HG03196 (cell line): ENCODE measurements at regions not wholly inside any gene's neighbourhood (a gene's known extent, or its start where the extent isn't known, plus 50 kb on each side); places are given as distances from the start of the nearest gene placed in this dataset.

Source experiments
- ATAC-seq: cut with Tn5 transposase; IDR thresholded peaks from one replicate; pipeline ENCODE4 v1.9.1; 2021; ENCODE audit not compliant: unreplicated experiment

DNA sequence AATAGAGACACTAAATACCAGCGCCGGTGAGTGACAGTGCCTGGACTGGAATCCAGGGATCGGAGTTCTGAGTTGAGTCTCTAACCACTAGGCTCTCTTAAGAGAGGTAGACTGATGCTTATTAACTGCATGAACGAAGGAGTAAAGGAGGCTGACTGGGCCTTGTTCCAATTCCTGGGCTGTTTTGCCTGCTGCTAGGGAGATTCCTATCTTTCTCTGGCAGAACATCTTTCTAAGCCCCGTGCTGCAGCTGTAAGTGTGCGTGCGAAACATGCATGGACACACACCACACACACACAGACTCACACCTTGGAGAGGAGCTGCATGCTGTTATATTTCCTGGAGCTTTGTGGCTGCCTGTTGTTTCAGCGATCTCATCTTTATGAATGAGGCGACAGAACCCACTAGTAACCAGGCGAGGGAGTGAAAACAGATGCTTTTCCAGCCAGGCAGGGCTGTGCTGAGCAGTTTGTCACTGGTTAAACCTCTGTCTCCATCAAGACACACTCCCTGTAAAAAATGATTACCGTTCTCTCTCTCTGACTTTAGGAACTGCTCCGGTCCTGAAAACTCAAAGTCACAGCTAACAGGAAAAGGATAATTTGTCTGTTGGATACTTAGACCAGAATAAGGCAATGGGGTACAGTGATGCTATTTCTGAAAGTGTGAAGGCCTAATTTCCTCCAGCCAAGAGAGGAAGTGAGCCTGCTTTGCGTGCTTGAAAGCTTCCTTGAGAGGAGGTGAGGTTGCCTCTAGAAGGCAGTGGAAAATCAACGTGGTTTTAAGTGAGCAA, 157.4 kb upstream of the ZNF217 start:
- ATAC-seq, result peak; percentile 74

DNA sequence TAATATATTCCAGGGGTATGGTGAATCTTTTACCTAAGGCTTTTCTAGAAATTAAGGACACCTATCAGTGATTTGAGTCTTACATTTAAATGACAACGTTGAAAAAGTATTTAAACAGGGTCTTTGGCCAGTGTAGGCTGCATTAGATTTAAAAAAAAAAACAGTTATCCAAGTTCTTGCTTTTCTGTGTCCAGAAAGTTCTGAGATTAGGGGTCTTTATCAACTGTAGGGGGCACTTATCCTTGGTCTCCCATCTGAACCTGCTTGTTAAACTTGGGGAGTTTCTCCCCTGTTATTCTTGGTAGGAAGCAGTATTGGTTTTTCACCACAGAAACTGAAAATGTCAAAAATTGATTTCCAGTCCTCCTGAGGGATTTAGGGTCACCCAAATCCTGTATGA, 155.9 kb upstream of the ZNF217 start:
- no peak for ATAC-seq

DNA sequence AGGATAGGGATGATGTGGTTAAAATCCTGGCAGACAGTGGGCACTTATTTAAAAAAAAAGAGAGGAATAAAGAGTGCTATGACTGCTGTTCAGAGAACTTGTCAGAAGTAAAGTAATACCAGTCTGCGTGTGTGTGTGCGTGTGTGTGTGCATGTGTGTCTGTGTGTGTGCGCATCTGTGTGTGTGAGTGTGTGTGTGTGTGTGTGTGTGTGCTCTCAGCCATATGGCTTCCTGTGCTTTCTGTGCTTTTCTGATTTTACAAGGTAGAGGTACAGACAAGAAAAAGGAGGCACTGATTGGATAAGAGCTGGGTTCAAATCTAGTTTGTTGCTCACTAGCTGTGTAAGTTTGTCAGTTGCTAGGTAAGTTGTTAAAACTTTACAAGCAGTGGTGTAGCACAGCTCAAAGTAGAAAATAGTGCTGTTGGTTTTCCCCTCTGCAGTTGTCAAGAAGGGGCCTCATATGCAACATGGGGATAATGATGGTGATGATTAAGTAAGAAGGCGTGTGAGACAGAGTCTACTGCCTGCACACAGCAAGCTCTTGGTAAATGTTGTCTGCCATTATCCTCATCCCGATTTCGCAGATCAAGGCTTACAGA, 155.3 kb upstream of the ZNF217 start:
- ATAC-seq, result no peak

DNA sequence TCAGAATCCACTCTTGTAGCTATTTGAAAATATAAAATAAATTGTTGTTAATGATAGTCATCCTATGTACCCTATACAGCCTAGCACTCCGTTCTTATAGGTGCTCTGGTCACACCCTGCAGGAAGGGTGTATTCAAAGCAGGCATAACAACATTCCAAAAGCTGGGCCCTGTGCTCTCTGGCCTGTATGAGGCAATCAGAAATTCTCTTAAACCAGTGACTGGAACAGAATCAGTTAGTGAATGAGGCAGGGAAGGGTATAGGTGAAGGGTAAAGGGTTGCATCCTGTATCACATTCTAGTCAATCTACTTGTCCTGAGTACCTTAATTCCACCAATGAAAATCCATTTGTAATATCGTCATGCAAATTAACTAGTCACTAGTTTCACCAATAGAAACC, 154.5 kb upstream of the ZNF217 start:
- ATAC-seq, result no peak

DNA sequence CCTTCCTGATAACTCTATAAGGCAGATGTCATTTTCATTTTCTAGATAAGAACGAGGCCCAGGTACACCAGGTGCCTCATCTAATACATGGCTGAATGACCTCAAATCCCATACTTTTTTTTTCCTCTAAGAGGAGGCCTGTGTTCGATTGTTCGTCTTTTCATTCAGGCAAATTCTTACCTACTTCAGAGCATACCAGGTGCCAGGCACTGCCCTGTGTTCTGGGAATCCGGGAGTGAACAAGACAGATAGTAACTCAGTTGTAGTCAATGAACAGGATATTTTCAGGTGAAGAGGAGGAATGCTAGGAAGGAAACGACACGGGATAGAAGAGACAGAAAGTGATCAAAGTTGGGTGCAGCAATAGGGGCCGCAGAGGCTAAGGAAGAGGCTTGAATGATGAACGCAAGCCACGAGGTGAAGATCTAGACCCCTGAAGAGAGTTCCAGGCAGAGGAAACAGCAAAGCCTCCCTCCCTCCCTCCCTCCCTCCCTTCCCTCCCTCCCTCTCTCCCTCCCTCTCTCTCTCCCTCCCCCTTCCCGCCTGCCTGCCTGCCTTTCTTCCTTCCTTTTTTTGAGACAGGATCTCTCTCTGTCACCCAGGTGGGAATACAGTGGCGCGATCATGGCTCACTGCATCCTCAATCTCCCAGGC, 150.1 kb upstream of the ZNF217 start:
- no peak for ATAC-seq

DNA sequence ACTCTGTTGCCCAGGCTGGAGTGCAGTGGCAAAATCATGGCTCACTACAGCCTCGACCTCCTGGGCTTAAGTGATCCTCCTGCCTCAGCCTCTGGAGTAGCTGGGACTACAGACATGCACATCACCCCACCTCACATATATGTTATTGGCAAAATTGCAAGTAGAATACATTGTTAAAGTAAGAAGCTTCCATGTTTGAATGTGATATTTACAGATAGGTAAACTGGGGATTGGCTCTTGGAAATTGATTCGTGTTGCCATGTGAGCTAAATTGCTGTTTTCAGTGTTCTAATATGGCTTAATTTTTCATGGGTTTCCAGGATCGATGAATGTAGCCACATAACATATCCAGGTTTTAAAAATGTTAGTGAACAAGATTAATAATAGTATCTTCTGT, 149.0 kb upstream of the ZNF217 start:
- no peak for ATAC-seq

DNA sequence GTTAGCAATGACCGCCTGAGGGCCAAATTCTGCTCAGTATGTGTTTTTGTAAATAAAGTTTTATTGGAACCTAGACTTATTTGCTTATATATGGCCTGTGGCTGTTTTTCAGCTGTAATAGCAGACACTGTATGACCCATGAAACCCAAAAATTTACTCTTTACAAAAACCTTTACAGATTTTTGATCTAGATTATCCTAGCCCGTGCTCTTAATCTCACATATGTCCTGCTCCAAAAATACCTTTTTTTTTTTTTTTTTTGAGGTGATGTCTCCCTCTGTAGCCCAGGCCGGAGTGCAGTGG, 148.0 kb upstream of the ZNF217 start:
- ATAC-seq, result no peak

DNA sequence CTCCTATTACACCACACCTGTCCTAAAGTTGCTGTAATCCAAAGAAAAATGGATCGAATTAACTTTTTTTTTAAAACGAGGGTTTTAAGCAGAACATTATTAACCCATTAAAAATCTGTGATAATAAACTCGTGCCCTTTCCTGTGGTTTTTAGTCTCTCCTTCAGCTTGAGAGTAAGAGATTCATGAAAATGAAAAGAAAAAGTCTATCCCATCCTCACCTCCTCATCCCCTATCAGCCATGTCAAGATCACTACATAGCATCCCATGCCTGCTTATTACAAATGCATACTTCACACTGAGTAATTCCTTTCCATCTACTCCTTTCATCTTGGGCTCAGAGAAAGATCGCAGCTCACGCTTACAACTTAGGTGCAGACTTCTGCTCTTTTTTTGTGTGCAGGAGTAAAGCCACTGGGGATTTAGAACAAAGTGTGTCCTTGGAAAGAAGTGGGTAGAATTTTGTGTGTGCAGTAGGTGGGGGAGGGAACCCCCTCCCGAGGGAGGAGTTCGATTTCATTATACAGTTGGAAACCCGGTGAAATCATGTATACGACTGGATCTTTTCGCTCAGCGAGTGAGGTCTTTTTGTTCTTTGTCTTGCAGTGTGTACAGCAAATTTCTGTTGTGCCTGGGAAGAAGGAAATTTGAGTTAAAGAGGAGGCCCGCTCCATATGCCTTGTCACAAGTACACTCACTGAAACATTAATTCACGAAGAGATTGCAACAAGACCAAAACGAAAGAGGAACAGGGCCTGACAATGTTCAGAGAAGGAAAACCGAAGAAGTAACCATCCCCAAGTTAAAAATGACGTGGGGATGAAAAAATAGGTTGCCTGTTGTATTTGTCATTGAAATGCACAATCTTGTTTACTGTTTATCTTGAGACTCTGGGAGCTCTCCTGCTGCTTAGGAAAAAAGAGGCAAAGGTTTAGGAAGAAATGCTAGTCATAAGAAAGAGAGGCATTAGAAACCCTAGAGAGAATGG, 146.5 kb upstream of the ZNF217 start:
- ATAC-seq, result peak; percentile 57

DNA sequence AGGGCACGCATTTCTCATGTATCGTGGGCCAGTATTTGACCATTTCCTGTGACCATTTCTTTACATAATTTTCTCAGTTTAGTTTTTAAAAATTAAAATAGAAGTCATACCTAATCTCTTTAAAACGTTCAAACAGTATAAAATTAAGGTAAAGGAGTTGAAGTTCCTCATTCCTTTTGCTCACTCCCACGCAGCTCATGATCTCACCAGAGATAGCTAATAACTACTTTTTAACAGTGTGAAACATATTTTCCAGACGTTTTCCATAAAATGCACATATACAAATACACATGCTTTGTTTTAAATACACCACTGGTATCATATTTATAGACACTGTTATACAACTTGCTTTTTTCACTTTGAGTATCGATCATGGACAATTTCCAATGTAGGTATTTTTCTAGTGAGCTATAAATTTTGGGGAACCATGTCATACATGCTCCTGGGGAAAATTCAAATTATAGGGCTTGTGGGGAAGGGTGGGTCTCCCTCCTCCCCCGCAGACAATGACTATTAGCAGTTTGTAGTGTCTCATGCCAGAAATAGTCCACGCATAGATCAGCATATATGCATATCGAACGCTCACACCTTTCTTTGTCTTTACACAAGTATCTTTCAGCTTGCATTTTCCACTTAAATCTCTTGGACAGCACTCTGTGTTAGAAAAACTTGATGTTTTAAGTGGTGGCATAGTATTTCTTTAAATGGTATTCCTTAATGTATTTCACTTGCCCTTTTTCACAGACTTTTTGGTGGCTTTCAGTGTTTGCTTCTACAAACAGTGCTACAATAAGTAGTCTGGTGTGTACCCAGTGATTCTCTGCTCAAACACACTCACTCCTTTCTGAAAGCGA, 145.5 kb upstream of the ZNF217 start:
- no peak for ATAC-seq

DNA sequence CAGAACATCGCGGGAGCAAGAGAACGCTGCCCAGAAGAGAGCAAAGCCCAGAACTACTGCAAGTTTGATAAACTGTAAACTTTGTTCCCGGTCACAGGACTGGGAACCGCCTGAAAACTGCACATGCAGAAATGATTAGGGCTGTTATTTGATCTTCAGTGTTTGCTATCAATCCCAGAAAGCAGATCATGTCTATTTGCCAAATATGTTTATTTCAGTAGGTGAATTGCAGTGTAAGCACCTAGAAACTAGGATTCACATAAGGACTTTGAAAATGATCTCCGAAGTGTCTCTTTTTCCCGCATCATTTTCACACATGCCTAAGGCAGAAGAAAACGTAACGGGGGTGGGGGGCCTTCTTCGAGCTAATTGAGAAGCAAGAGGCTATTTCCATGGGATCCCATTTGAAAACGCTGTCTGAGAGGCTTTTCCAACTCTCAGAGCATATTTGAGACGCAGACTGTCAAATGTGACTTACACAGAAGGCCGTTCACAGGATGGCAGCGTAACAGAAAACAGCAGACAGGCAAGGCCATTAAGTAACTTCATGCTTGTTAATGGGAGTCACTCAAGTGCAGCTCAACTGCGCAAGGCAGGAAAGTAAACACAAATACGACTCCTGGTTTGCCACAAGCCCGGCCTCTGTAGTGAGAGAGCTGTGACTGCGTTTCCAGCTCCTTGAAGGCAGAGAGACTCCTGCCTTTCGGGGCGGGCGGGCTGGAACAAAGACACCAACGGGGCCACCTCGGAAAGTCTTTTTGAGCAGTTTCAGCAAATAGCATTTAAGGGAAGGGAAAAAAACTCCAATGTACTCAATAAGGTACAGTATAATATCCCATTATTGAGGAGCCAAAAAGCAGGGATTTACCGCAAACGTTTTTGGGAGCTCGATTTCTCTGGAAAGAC, 144.7 kb upstream of the ZNF217 start:
- ATAC-seq, result no peak

DNA sequence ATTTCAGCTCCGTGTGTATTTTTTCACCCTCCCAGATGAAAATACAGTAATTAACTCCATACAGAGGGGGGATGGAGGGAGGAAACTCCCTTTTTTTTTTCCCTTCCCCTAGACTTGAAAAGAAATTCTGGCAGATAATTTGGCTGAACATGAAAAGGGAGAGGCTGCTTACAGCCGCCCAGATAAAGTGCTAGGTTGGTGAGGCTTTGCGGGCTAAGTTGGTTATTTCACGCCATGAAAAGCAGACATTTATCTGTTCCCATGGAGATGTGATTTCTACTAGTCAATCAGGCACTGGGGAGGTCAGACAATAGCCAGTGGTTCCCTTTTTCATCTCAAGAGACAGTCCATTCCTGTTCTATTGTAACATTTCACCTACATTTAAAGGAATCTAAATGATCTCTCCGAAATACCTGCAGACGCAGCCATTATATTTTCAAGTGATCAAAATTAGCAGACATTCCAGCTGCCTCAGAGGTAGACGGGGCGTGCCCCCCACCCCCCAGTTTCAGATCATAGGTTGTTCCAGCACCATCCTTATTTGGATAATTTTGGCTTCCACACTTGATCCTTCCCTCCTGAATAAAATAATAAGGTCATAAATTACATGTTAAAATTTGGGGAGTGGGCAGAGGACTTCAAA, 143.9 kb upstream of the ZNF217 start:
- ATAC-seq, result no peak

DNA sequence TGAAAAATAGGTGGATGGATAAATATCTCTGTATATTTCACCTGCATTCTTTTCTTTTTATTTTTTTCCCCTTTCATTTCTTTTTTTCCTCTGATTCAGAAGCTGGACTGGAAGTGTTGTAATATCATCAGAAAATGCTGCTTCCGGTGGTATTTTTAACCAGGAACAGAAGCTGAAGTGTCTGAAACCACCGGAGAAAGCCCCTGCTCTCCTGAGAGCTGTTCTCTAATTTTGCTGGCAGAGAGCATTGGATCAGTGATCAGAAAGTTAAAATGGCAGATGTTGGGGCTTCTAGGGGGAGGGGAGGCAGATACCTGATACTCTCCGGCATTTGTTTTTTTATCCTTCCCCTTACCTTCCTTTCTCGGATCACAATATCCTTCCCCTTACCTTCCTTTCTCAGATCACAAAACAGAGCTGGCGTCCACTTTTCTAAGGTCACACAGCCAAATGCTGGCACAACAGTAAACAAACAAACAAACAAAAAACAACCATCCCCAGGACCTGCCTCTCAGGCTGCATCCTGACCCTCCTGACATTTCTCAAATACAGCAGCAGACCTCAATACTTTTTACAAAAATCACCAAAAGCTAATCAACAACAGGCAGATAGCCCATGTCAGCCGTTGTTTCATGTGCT, 143.2 kb upstream of the ZNF217 start:
- peak; percentile 25 for ATAC-seq

DNA sequence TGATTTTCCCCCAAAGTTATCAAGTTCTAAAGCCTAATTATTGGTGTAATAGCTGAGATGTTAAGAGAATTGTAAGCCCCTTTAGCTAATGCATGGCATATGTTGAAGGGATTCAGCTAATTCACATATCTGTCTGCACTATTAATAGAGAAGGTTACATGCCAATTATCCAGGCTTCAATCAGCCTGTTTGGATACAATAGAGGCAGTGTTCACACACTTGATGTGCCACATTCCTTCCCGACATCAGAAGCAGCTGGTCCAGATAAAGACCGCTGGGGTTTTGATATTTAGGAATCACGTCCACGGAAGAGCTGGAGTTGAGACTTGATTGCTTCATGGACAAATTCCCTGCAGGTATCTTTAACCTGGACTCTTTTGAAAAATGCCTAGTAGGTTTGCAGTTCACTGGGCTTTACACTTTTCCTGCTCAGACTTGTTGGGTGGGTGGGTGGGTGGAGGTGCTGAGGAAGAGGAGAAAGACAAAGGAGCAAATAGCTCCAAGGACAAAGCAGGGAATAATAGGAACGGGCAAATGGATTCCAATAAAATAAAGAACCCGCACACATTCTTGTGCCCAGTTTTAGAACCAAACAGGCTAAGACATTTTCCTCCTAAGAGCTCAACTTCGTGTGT, 142.6 kb upstream of the ZNF217 start:
- no peak for ATAC-seq

DNA sequence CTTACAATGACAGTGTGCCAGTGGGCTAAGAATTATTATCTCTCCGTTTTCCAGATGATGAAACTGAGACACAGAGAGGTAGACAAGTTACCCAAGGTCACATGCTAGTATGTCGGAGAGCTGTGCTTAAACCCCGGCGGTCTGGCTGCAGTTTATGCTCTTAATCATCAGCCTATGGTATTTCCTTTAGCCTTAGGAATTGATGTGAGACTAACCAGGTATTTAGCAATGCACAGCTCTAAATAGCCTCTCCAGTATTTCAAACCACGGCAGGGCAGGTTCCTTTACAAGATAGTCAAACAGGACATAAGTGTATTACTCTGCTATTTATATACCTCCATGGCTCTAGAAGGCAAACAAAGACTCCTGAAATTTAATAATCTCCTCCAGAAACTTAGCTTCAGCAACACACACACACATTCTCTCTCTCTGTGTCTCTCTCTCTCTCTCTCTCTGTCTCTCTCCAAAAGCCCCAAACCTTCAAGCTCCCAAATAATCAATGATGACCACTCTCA, 142.0 kb upstream of the ZNF217 start:
- ATAC-seq, result no peak

DNA sequence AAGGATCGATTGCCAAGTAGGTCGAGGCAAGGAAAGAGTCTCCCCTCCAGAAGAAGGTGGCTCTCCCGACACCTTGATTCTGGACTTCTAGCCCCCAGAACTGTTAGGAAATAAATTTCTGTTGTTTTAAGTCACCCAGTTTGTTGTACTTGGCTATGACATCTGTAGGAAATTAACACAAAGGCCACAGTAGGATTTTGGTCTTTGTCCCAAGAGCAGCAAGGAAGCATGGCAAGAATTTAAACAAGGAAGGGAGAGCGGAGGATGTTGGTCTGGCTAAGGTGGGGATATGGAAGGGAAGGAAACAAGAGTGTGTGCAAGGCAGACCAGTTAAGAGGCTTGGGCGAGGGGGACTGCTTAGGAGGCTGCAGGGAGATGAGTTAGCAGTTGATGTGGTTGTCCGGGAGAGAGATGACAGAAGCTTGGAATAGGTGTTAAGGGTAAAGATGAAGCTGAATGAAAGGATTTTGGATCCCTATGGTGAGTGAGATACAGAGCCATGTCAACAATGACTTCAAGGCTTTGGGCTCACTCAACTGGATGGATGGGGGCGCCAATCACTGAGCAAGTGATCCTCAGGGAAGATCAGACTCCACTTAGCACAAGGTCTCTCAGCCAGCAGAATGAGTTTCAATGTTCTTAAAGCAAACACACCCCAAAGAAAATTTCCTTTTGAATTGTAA, 140.5 kb upstream of the ZNF217 start:
- no peak for ATAC-seq

DNA sequence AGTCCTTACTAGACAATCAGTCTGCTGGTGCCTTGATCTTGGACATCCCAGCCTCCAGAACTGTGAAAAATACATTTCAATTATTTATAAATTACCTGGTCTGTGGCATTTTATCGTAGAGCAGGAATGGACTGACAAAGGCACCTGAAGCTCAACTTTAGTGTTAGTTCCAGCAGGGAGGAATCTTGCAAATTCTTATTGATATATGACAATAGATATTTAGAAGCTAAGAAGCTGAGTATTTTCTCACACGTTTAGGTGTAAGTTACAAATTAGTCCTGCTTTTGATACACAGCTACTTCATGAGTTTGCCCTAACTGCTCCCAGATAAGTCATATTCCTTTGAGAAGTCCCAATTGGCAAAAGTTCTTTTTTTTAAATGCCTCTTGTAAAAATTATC, 138.0 kb upstream of the ZNF217 start:
- no peak for ATAC-seq

DNA sequence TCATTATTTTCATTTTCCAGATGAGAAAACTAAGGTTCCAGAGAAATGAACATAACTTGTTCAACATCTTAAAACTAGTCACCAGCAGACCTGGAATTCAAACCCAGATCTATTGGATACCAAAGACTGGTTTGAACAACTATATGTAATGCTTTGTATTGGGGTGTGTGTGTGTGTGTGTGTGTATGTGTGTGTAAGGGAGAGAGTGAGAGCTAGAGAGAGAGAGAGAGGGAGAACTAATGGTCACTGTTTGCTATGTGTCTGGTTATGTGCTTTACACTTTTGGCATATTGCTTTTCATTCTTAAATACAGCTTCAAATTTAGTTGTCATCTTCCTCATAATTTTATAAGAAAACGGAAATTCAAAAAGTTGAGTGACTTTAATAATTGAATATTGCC, 134.7 kb upstream of the ZNF217 start:
- ATAC-seq, result no peak
